SH-SY5Y (cell line): ENCODE measurements at regions not wholly inside any gene's neighbourhood (a gene's known extent, or its start where the extent isn't known, plus 50 kb on each side); places are given as distances from the start of the nearest gene placed in this dataset.

Experiments used
- GATA2 ChIP-seq: IDR thresholded peaks from 2 replicates; pipeline ENCODE4 v1.6.1; 2011; ENCODE audit warnings: mild to moderate bottlenecking, low read depth, low read length
- GATA3 ChIP-seq: IDR thresholded peaks from 2 replicates; pipeline ENCODE4 v1.6.1; 2011; ENCODE audit warnings: low read depth, mild to moderate bottlenecking, low read length, moderate library complexity

- TF ChIP-seq GATA3, result no peak
- no peak for TF ChIP-seq GATA2
These were observed 73.6 kb upstream of the TENM3 start for GRCh38 chr4:182169572-182169971.

- TF ChIP-seq GATA2 (no peak), GATA3 (no peak)
These were observed 73.2 kb upstream of the TENM3 start for GRCh38 chr4:182169987-182170386.

- no peak for TF ChIP-seq GATA2
- TF ChIP-seq GATA3, result no peak
These were observed 72.7 kb upstream of the TENM3 start for GRCh38 chr4:182170417-182170935.

GRCh38 chr4:182174979-182175378 lies 68.2 kb upstream of the TENM3 start:
- TF ChIP-seq GATA3, result no peak
- TF ChIP-seq GATA2, result no peak

GRCh38 chr4:182175788-182176519 lies 67.2 kb upstream of the TENM3 start:
- TF ChIP-seq GATA2 (no peak), GATA3 (no peak)

GRCh38 chr4:182177166-182177565 lies 66.0 kb upstream of the TENM3 start:
- TF ChIP-seq GATA3 (no peak), GATA2 (no peak)

- TF ChIP-seq GATA3 (no peak), GATA2 (no peak)
These were observed 64.1 kb upstream of the TENM3 start for GRCh38 chr4:182179105-182179504.

GRCh38 chr4:182179751-182180150 lies 63.5 kb upstream of the TENM3 start:
- TF ChIP-seq GATA2 (no peak), GATA3 (no peak)

- TF ChIP-seq GATA3, result no peak
These were observed 57.7 kb upstream of the TENM3 start for GRCh38 chr4:182185491-182185890.

GRCh38 chr4:182187674-182188073 lies 55.5 kb upstream of the TENM3 start:
- TF ChIP-seq GATA3 (no peak), GATA2 (no peak)

GRCh38 chr4:182188622-182189021 lies 54.6 kb upstream of the TENM3 start:
- TF ChIP-seq GATA3 (no peak), GATA2 (no peak)

- TF ChIP-seq GATA2 (no peak), GATA3 (no peak)
These were observed 53.9 kb upstream of the TENM3 start for GRCh38 chr4:182189103-182189878.

GRCh38 chr4:182190306-182190705 lies 52.9 kb upstream of the TENM3 start:
- TF ChIP-seq GATA2 (no peak), GATA3 (no peak)

GRCh38 chr4:182192511-182193181 lies 50.6 kb upstream of the TENM3 start:
- TF ChIP-seq GATA2 (no peak), GATA3 (no peak)

- TF ChIP-seq GATA2 (no peak), GATA3 (no peak)
These were observed 49.9 kb upstream of the TENM3 start for GRCh38 chr4:182193311-182193710.
